SK-N-SH treated with all-trans-retinoic acid at 6 μM for 48 hours (cell line): ENCODE measurements at regions not wholly inside any gene's neighbourhood (a gene's known extent, or its start where the extent isn't known, plus 50 kb on each side); places are given as distances from the start of the nearest gene placed in this dataset.

Experiments used
- ATAC-seq: fragments of 200-7000 bp; cut with Tn5 transposase; 3 replicates; pipeline ENCODE4 v1.9.1; 2020; ENCODE audit warnings: mild to moderate bottlenecking, moderate library complexity
- ARNTL ChIP-seq: fragments of 450-650 bp; formaldehyde crosslinking; IDR thresholded peaks from 2 replicates; pipeline ENCODE4 v1.5.0; 2020; ENCODE audit warnings: low read depth, mild to moderate bottlenecking, moderate library complexity, borderline replicate concordance
- CREB5 ChIP-seq: fragments of 250-450 bp; sonication (Bioruptor Pico); IDR thresholded peaks from 2 replicates; pipeline ENCODE4 v1.5.1; 2020; ENCODE audit warnings: low read depth, mild to moderate bottlenecking, moderate library complexity
- ESRRG ChIP-seq: fragments of 250-450 bp; sonication (Bioruptor Pico); IDR thresholded peaks from 2 replicates; pipeline ENCODE4 v1.6.1; 2021; ENCODE audit warnings: mild to moderate bottlenecking
- GLIS3 ChIP-seq: fragments of 250-450 bp; sonication (Bioruptor Pico); IDR thresholded peaks from 2 replicates; pipeline ENCODE4 v1.5.0; 2020; ENCODE audit warnings: mild to moderate bottlenecking, moderate library complexity
- ISL1 ChIP-seq: fragments of 250-450 bp; sonication (Bioruptor Pico); IDR thresholded peaks from 2 replicates; pipeline ENCODE4 v2.1.2; 2022; ENCODE audit warnings: mild to moderate bottlenecking, moderate library complexity
- OSR1 ChIP-seq: fragments of 250-450 bp; sonication (Bioruptor Pico); IDR thresholded peaks from 2 replicates; pipeline ENCODE4 v1.8.0; 2022; ENCODE audit warnings: moderate library complexity, mild to moderate bottlenecking, inconsistent platforms
- PATZ1 ChIP-seq: fragments of 250-450 bp; sonication (Bioruptor Pico); IDR thresholded peaks from 2 replicates; pipeline ENCODE4 v1.8.0; 2020; ENCODE audit warnings: mild to moderate bottlenecking, moderate library complexity, borderline replicate concordance
- RARB ChIP-seq: fragments of 250-450 bp; sonication (Bioruptor Pico); IDR thresholded peaks from 2 replicates; pipeline ENCODE4 v1.8.0; 2021; ENCODE audit warnings: mild to moderate bottlenecking, moderate library complexity
- SNAI2 ChIP-seq: fragments of 250-450 bp; sonication (Bioruptor Pico); IDR thresholded peaks from 2 replicates; pipeline ENCODE4 v1.5.0; 2020; ENCODE audit warnings: mild to moderate bottlenecking, moderate library complexity
- TCF4 ChIP-seq: fragments of 250-450 bp; sonication (Bioruptor Pico); IDR thresholded peaks from 2 replicates; pipeline ENCODE4 v1.8.0; 2021; ENCODE audit warnings: mild to moderate bottlenecking, moderate library complexity, borderline replicate concordance
- TOX ChIP-seq: fragments of 250-450 bp; sonication (Bioruptor Pico); IDR thresholded peaks from 2 replicates; pipeline ENCODE4 v1.8.0; 2021; ENCODE audit warnings: mild to moderate bottlenecking, moderate library complexity, borderline replicate concordance
- TSHZ2 ChIP-seq: fragments of 250-450 bp; sonication (Bioruptor Pico); IDR thresholded peaks from 2 replicates; pipeline ENCODE4 v1.5.0; 2020; ENCODE audit warnings: mild to moderate bottlenecking, moderate library complexity
- ZC3H10 ChIP-seq: fragments of 250-450 bp; sonication (Bioruptor Pico); IDR thresholded peaks from 2 replicates; pipeline ENCODE4 v1.5.1; 2021; ENCODE audit warnings: mild to moderate bottlenecking, moderate library complexity
- ZFP3 ChIP-seq: fragments of 250-450 bp; sonication (Bioruptor Pico); IDR thresholded peaks from 2 replicates; pipeline ENCODE4 v1.5.0; 2020; ENCODE audit warnings: mild to moderate bottlenecking, moderate library complexity
- ZFP30 ChIP-seq: fragments of 450-650 bp; formaldehyde crosslinking; IDR thresholded peaks from 2 replicates; pipeline ENCODE4 v1.5.0; 2022; ENCODE audit warnings: mild to moderate bottlenecking, moderate library complexity
- ZNF565 ChIP-seq: fragments of 450-650 bp; formaldehyde crosslinking; conservative IDR thresholded peaks from 2 replicates; pipeline ENCODE4 v1.5.0; 2020; ENCODE audit warnings: low read depth, mild to moderate bottlenecking, moderate library complexity
- ZNF70 ChIP-seq: fragments of 450-650 bp; formaldehyde crosslinking; IDR thresholded peaks from 2 replicates; pipeline ENCODE4 v1.5.0; 2020; ENCODE audit warnings: mild to moderate bottlenecking, moderate library complexity
- ZNF8 ChIP-seq: fragments of 450-650 bp; formaldehyde crosslinking; IDR thresholded peaks from 2 replicates; pipeline ENCODE4 v1.5.0; 2020; ENCODE audit warnings: mild to moderate bottlenecking, moderate library complexity

- no peak for ATAC-seq
- TF ChIP-seq ZNF8 (CRISPR knock-in tag) = no peak
- no peak for TF ChIP-seq RARB
- no peak for TF ChIP-seq ZNF565 (CRISPR knock-in tag)
These were observed 146.1 kb downstream of the ADRA2A start for GRCh38 chr10:111222961-111223360.

GRCh38 chr10:111231779-111232178 is 154.9 kb downstream of the ADRA2A start:
- no peak for ATAC-seq
- TF ChIP-seq ZC3H10 (no peak), ESRRG (CRISPR knock-in tag) (no peak), ISL1 (CRISPR knock-in tag) (no peak), TCF4 (CRISPR knock-in tag) (no peak)
- TF ChIP-seq, all 23 proteins: peak for 0

- no peak for ATAC-seq
- TF ChIP-seq ISL1 (CRISPR knock-in tag) (no peak), RARB (no peak), SNAI2 (CRISPR knock-in tag) (no peak)
These were observed 156.6 kb downstream of the ADRA2A start for GRCh38 chr10:111233439-111233838.

GRCh38 chr10:111234234-111234913 is 157.5 kb downstream of the ADRA2A start:
- ATAC-seq = no peak
- no peak for TF ChIP-seq SNAI2 (CRISPR knock-in tag)
- TF ChIP-seq ESRRG (CRISPR knock-in tag) = no peak
- no peak for TF ChIP-seq OSR1 (CRISPR knock-in tag)
- no peak for TF ChIP-seq GLIS3
- no peak for TF ChIP-seq RARB
- TF ChIP-seq ARNTL (CRISPR knock-in tag) = no peak
- no peak for TF ChIP-seq ZFP30 (CRISPR knock-in tag)
- TF ChIP-seq TOX (CRISPR knock-in tag) = no peak
- TF ChIP-seq PATZ1 (CRISPR knock-in tag) = no peak
- no peak for TF ChIP-seq TSHZ2

GRCh38 chr10:111234914-111235302 is 158.1 kb downstream of the ADRA2A start:
- no peak for ATAC-seq
- no peak for TF ChIP-seq ZNF565 (CRISPR knock-in tag)
- TF ChIP-seq ZFP30 (CRISPR knock-in tag) = no peak
- TF ChIP-seq OSR1 (CRISPR knock-in tag) = no peak
- no peak for TF ChIP-seq PATZ1 (CRISPR knock-in tag)
- TF ChIP-seq CREB5 = no peak
- TF ChIP-seq ZFP3 (CRISPR knock-in tag) = no peak

- no peak for ATAC-seq
- no peak for TF ChIP-seq OSR1 (CRISPR knock-in tag)
- no peak for TF ChIP-seq ZNF565 (CRISPR knock-in tag)
- no peak for TF ChIP-seq ZNF70 (CRISPR knock-in tag)
- no peak for TF ChIP-seq ARNTL (CRISPR knock-in tag)
- no peak for TF ChIP-seq TSHZ2
- TF ChIP-seq ISL1 (CRISPR knock-in tag) = no peak
These were observed 163.5 kb downstream of the ADRA2A start for GRCh38 chr10:111240348-111240747.
